HG02884 (cell line): ENCODE measurements at regions not wholly inside any gene's neighbourhood (a gene's known extent, or its start where the extent isn't known, plus 50 kb on each side); places are given as distances from the start of the nearest gene placed in this dataset.
"Not testable (repeated sequence)": the region's sequence is repeated elsewhere in the genome, so short reads cannot be mapped to it uniquely, and the experiment has no call there.

Experiments used
- ATAC-seq: cut with Tn5 transposase; IDR thresholded peaks from one replicate; pipeline ENCODE4 v1.9.1; 2021; ENCODE audit warnings: mild to moderate bottlenecking, moderate library complexity; ENCODE audit not compliant: unreplicated experiment

DNA sequence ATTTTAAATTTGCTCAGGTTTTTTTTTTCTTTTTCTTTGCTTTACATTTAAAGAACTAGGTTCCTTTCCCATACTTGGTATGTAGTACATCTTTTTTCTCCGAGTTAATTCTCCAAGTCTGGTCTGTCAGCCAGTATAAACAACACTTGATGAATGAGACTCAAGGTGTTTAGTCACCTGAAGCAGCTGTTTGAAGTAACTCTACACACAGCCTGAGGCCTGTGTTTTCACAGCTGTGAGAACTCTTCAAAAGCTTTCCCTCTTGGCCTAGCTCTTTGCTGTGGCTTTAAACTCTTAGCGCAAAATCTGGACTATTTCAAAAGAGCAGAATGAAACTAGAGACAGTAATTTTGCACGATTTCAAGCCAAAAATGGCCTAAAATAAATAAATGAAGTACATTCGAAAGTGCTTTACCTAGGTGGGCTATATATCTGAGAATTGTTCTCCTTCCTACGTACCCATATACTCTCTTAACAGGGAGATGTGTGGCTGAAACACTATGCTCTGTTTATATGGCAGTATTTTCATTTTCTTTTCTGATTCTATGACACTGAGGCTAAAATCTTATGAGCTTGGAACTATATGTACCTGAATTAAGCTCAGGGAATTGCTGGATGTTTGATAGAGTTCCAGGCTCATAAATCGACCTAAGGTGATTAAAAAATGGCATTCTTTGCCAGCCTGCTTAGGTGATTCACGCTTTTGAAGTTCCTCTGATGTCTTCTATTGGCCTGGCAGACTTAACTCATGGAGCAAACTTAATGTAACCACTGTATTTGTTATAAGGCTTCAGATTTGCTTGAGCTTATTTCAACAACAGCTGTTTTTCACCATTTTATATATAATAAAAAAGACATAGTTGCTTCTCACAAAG, 1044.1 kb upstream of the ZEB2 start:
- ATAC-seq = no peak

DNA sequence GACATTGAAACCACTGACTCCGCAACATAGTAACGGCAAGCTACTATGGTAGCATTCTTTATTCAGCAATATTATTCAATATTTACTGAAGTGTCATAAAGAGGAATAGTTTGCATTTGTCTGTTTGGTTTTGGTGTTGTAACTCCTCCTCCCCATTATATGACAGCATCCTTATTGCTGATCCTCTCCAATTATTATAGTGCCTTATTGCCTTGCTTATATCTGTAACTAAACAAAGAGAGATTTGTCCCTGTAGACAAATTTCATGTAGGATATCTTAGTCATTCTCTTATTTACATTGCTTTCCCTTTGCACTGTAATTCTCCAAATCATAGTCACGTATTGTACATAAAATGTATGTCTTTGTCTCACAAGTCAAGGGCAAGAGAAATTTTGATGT, 1041.2 kb upstream of the ZEB2 start:
- no peak for ATAC-seq

DNA sequence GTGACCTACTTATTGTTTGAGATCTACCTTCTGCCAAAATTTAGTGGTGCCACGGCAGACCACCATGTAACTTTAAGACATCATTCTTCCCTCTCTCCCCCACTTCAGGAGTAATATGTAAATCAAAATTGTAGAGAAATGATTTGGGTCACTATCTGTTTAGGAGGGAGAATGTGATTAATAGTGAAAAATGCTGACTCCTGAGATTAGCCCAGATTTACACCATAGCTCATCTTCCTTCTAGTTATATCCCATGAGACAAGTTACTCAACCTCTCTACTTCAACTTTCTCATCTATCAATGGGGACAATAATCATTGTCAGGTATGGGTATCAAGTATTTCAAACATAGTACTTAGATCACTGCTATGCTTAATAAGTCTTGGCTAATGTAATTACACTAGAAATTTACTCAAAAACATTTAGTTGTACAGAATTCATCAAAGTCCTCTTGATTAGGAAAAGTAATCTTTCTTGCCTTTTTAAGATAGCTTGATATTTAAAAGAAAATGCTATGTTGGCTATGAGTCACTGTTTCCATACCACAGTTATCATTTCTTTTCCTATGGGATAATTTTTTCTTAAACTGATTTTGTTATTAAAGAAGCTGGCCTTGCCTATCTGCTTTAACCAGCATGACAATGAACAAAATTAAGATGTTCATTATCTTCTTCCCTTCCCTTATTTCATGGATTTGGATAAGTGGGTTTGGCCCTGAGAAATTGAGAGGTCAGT, 1038.9 kb upstream of the ZEB2 start:
- ATAC-seq = no peak

DNA sequence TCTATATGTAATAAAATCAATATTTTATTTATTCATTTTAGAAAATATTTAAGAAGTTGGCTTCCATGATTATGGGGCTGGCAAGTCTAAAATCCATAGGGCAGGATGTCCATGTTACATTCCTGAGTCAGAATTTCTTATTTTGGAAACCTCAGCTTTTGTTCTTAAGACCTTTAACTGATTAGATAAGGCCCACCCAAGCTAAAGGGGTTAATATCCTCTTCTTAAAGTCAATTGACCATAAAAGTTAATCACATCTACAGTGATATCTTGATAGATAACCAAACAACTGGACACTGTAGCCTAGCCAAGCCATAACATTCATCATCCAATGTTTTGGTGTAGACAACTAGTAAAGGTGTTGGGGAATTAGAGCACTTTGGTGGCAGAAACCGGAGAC, 1035.4 kb upstream of the ZEB2 start:
- no peak for ATAC-seq

DNA sequence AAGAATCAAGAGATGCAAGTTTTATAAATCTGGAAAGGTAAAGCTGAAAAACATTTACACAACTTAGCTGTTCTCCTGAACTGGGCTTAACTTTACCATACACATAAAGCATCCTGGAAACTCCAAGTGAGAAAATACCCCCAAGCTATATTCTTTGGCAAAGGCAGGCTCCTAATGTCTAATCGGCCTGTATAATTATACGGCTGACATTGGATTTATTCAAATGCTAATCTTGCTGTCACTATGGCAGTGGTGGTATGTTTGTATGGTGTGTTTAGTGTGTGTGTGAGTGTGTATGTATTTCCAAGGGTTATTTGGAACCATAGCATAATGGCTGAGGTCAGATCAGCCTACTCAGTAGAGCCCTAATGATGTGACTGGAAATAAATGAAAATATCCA, 1031.8 kb upstream of the ZEB2 start:
- ATAC-seq = no peak

DNA sequence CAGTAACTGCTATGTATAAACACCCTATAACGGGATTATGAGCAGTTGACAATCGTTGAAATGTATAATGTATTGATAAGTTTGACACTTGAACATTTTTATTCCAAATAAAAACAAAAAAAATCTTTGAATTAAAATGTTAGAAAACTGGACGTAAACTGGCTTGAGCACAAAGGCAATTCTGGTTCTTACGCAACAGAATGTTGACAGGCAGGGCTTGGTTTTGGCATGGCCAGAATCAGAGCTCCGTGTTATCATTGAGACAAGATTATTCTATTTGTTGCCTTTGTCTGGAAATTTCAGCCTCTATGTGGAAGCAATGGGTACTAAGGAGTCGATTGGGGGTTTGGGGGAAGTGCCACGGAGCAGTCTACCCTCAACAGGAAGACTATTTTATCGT, 1028.6 kb upstream of the ZEB2 start:
- no peak for ATAC-seq

DNA sequence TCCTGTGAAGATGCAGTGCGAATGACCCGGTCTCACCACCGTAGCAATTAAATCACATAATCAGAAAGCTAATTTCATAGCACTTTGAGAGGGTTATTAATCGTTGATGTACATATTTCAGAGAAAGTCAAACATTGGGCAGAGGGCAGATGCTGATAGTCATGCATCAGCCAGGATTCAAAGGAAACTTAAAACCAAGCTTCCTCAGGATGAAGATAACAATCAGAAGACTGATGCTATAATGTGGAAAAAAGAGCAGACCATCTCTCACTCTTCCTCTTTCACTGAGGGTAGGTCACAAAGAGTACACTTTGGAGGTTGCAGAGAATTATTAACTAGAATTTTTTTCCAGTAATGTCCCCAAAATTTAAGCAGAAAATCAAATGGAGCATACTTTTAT, 1027.7 kb upstream of the ZEB2 start:
- ATAC-seq = no peak

DNA sequence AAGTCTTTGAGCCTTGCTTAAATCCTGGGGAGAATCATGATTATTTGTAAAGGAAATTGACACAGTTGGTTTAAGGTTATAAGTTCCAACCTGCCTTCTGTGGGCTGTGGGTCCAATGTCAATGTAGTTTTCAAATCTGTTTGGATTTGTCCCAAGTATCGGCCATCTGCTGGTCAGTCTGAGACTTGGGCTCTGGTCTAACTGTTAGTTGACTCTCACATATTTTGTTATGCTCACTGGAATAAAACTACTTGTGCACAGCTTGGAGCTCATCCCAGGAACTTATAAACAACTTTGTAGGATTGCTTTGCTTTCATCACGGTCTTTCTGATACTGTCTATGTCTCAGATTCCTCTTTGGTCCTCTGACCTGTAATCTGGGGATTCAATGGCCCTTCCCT, 1026.2 kb upstream of the ZEB2 start:
- ATAC-seq = no peak

DNA sequence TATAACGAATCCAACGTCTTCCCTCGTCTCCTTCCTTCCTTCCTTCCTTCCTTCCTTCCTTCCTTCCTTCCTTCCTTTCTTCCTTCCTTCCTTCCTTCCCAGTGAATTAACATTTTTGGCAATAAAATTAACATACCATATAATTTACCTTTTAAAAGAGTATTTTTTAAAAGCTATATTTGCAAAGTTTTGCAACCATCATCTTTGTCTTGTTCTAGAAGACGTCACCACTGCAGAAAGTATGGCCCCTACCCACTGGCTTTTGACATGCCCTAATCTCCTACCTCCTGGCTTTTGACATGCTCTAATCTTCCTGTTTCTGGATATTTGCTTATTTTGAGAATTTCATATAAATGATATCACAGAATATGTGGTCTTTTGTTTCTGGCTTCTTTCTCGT, 1023.9 kb upstream of the ZEB2 start:
- no peak for ATAC-seq

DNA sequence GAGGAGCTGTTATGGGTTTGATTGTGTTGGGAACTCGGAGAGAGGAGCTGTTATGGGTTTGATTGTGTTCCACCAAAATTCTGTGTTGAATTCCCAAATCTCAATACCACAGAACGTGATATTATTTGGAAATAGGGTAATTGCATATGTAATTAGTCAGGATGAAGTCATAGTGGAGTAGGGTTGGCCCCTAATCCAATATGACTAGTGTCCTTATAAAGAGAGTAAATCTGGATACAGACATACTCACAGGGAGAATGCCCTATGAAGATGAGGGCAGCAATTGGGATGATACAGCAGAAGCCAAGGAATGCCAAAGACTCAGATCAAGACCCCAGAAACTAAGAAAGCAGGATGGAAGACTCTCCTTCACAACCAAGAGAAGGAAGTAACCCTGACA, 1023.2 kb upstream of the ZEB2 start:
- ATAC-seq = no peak

DNA sequence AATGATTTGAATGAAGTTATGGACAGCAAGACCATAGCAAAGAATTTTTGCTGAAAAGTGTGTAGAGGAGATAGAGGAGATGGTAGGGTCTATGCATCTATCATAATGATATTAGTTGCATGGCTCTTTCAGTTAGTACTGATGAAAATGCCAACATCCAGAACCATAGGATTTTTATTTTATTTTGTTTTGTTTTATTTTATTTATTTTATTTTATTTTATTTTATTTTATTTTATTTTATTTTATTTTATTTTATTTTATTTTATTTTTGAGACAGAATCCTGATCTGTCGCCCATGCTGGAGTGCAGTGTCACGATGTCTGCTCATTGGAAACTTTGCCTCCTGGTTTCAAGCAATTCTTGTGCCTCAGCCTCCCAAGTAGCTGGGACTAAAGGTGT, 1021.1 kb upstream of the ZEB2 start:
- ATAC-seq = no peak

DNA sequence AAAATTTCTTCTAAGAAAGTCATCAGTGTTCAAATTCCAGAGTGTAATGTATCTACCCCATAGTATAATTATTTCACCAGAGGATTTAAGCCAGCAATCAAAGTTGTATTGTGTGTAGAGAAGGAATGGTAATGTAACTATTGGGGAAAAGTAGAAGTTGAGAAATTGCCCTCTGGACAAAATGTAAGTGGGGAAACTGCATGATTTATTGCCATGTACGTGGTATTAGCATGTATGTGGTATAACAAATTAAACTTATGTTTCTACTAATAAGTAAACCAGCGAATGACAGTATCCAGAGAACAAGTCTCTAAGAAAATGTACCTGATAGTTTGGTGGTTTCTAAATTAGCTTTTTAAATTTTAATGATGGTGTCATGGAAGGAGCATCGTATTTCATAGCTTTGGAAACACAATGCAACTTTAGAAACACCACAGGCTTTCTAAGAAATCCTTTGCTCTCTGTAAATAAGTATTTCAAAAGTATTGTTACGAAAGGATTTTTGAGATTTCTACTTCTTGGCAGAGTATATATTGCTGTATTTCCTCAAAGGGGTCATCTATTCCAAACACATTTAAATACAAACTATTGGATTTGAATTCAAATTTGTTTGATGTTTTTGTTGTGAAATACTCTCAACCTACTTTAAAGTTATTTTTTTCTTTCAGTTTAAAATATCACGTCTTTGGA, 1018.9 kb upstream of the ZEB2 start:
- ATAC-seq = no peak

DNA sequence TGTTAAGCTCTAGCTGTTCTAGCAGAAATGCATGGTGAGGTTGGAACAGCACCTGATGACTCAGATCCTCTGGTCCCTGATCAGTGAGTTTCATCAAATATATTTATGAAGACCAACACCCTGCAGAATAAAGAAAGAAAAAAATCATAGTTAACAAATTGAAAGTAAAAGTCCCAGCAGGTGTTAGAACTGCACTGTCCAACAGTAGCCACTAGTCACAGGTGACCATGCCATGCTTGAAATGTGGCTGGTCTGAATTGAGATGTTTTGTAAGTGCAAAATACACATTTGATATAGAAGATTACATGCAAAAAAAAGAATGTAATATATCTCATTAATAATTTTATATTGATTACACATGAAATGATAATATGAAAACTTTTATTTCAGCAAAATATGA, 1010.7 kb upstream of the ZEB2 start:
- no peak for ATAC-seq

DNA sequence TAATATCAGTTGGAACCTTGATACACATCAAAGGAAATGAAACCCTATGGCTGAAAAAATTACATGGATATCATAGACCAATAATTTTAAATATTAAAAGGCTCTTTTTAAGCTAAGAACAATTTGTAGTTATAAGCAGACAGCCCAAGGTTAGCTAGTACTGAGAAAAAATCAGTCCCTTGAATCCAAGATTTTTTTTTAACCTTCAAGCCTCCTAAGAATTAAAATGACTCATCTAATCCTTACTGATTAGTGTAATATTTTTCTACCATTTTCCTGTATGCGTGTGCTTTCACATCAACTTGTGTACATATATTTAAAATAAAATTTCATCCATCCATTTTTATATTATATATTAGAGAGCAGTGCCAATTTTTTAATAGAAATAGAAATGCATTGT, 1004.9 kb upstream of the ZEB2 start:
- ATAC-seq = no peak

DNA sequence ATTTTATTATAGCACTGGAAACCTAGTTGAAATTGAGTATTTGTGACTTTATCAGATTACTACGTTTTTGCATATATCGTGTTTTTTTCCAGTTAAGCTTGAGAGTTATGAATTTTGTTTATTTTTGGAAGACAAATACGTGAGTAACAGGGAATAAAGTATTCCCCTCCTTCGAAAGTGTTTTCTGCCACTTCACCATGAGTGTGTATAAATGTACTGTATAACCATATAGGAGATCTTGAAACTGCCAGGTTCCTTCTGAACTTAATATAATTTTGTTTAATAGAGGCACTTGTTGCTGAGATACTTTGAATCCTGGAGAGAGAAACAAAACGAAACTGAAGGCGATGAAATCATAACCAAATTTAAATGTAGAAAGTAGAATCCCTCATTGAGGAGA, 1004.4 kb upstream of the ZEB2 start:
- no peak for ATAC-seq

DNA sequence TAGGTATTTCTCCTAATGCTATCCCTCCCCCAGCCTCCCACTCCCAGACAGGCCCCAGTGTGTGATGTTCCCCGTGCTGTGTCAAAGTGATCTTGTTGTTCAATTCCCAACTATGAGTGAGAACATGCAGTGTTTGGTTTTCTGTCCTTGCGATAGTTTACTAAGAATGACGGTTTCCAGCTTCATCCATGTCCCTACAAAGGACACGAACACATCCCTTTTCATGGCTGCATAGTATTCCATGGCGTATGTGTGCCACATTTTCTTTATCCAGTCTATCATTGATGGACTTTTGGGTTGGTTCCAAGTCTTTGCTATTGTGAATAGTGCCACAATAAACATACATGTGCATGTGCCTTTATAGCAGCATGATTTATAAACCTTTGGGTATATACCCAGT, 999.3 kb upstream of the ZEB2 start:
- not testable (repeated sequence) for ATAC-seq

DNA sequence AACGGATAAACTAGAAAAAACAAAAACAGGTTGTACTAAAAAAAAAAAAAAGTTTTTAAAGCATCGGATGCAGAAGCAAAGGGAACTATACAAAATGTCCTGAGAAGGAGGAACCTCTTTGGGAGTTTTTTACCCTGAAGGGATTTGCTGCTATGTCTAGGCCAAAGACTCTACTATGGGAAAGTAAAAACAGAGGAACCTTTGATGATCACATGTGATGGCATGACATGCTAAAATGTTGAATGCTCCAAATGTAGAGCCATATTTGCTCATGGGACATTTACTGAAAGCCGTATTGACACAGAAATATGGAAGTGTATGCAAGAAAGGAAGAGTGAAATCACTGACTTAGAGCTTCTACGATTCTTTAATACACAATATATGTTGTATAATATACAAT, 992.0 kb upstream of the ZEB2 start:
- ATAC-seq = no peak

DNA sequence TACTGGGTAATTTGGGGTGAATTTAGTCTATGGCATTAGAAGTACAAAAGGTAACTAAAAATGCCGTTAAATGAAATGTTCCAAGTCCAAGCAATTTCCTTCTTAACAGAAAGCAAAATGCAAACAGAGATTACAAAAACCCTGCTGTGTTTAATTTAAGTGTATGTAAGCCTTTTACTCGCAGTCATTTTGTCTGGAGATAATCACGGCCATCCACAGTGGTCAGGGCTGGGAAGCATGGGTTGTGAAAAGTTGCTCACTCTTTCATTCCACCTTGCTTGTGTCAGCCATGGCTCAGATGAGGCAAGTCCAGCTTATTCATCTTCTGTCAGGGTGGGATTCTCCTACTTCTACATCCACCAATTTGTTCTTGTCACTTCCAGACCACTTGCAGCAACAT, 983.6 kb upstream of the ZEB2 start:
- ATAC-seq = no peak

DNA sequence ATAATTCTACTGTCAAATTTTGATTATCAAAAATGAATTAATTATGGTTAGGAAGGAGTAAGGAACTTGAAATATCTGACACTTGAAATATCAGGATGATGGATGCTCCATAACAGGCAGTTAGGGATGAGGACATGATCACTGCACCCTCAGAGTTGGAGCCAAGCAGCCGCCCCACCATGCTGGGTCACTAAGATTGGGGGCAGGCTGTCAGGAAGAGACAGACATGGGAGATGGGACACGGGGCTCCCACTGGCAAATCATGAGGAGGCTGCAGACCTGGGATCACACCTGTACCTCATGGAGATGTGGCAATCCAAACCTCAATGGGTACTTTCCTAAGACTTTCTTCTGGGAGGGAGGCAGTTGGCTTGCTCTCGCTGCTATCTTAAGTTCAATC, 982.0 kb upstream of the ZEB2 start:
- no peak for ATAC-seq

DNA sequence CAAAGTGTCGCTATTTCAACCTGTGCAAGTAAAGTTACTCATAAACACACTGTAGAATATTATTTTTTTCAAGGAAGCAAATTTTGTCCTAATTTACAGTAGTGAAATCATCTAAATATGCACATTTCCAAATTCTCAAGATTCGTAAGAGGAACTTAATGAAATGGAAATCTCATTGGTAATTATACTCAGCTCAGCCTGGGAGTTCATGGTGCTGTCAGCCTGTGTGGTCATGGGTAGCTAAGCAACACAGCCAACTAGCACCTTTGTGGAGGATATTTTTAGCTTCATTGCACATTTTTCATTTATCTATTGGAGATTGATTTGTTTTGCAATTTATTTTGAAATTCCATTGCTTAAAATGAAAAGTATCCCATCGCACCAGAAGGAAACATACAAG, 975.7 kb upstream of the ZEB2 start:
- ATAC-seq = no peak

DNA sequence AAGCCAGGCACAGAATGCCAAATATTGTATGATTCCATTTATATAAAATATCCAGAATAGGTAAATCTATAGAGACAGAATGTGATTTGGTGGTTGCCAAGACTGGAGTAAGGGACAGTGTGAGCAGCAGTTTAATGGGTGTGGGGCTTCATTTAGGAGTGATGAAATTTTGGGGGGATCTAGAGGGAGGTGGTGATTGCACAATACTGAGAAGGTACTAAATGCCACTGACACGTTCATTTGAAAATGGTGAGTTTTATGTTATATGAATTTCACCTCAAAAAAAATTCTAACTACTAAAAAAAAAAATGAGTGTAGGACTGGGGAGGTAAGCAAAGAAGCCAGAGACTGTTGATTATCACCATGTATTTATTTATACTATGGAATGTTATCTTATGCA, 974.5 kb upstream of the ZEB2 start:
- ATAC-seq = no peak

DNA sequence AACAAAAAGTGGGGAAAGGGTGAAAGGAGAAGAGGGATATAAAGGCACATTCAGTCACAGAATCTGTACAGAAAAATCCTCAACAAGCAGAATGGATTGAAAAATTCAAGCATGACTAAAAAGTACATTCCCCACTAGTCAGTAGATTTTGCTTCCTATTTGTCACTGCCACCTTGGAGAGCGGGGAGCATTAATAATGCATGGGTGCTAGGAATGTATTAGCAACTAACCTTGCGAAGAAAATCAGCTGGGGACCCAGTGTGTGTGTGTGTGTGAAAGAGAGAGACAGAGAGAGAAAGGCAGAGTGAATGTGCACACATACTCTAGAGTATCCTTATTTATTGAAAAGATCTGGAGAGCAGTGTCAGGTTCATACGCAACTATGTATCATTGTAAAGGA, 968.7 kb upstream of the ZEB2 start:
- no peak for ATAC-seq
